K562 (cell line): ENCODE measurements at regions not wholly inside any gene's neighbourhood (a gene's known extent, or its start where the extent isn't known, plus 50 kb on each side); places are given as distances from the start of the nearest gene placed in this dataset.

Experiments used
- ATAC-seq: fragments of 200-7000 bp; cut with Tn5 transposase; 3 replicates; pipeline ENCODE4 v1.9.1; 2020; ENCODE audit warnings: moderate library complexity
- BruUV-seq: library from RNA; stranded (reverse); fragments of 400-500 nt; replicated peaks from 2 replicates; lab custom pipeline; 2021; lab: Mats Ljungman, UMichigan
- CTCF ChIA-PET: fragments of 300-600 bp; formaldehyde crosslinking; extraction: SDS; loops from one replicate; lab custom pipeline; 2021; ENCODE audit warnings: low intra/inter-chr PET ratio; lab: Yijun Ruan, JAX
- POLR2A ChIA-PET: fragments of 300-600, 350-650 bp; sonication (Branson Sonifier 250); formaldehyde crosslinking; extraction: SDS; loops from one replicate; lab custom pipeline; 2021; ENCODE audit warnings: antibody characterized with exemption, inconsistent platforms; lab: Yijun Ruan, JAX
- DNase-seq, 4 experiments: peaks; one replicate each; pipeline versions ENCODE4 v3.0.0 to v3.0.0-alpha.2; 2011 to 2018; ENCODE audit warnings: low spot score in 3 of 4, mixed read lengths in 3 of 4; ENCODE audit errors: extremely low read depth in 1 of 4
- FAIRE-seq: peaks from 2 replicates; lab custom pipeline; 2011; peaks lifted over from hg19 to GRCh38; lab: Jason Lieb, UNC
- H2AFZ ChIP-seq: 2 replicates; pipeline ENCODE4 v1.6.0; 2011; ENCODE audit warnings: low read depth, low read length, control low read depth, inconsistent platforms
- H3K27ac ChIP-seq: fragments of 200-600 bp; 3 replicates; pipeline ENCODE4 v1.8.0; 2011; ENCODE audit warnings: low read depth, mild to moderate bottlenecking, control low read depth, inconsistent platforms, low read length, moderate library complexity, mixed read lengths; ENCODE audit errors: extremely low read depth
- H3K27me3 ChIP-seq, 2 experiments: fragments of 300-600 bp in 1 of 2; 2 replicates in 1 of 2; 3 replicates in 1 of 2; pipeline versions ENCODE4 v1.6.0 to v1.8.0; 2011; ENCODE audit warnings: inconsistent platforms in 2 of 2, low read length in 2 of 2, mild to moderate bottlenecking in 1 of 2, mixed read lengths in 1 of 2, moderate library complexity in 1 of 2; ENCODE audit not compliant: control insufficient read depth in 2 of 2, insufficient read depth in 2 of 2
- H3K36me3 ChIP-seq: fragments of 300-600 bp; 3 replicates; pipeline ENCODE4 v1.8.0; 2011; ENCODE audit warnings: mild to moderate bottlenecking, low read length, inconsistent platforms; ENCODE audit not compliant: control insufficient read depth, insufficient read depth
- H3K4me1 ChIP-seq, 2 experiments: fragments of 200-600 bp in 1 of 2; replicated peaks in 1 of 2; 2 replicates in 1 of 2; 3 replicates in 1 of 2; pipeline versions ENCODE4 v1.5.1 to v1.8.0; 2011; ENCODE audit warnings: inconsistent platforms in 2 of 2, low read length in 2 of 2, mild to moderate bottlenecking in 1 of 2, mixed read lengths in 1 of 2, moderate library complexity in 1 of 2; ENCODE audit not compliant: control insufficient read depth in 2 of 2, insufficient read depth in 2 of 2
- H3K4me2 ChIP-seq: 2 replicates; pipeline ENCODE4 v1.6.1; 2011; ENCODE audit warnings: low read length, control low read depth, inconsistent platforms, mixed read lengths; ENCODE audit not compliant: insufficient read depth
- H3K4me3 ChIP-seq: fragments of 200-600 bp; sonication (generic), shearing (Covaris generic); 2 replicates; pipeline ENCODE4 v1.5.1; 2016; ENCODE audit warnings: control low read depth, inconsistent platforms
- H3K79me2 ChIP-seq: fragments of 200-600 bp; 3 replicates; pipeline ENCODE4 v1.8.0; 2011; ENCODE audit warnings: low read length, inconsistent platforms; ENCODE audit not compliant: control insufficient read depth, insufficient read depth
- H3K9ac ChIP-seq, 2 experiments: 2 replicates each; pipeline versions ENCODE4 v1.6.0 to v1.6.1; 2011; ENCODE audit warnings: low read depth in 2 of 2, low read length in 2 of 2, control low read depth in 1 of 2, inconsistent platforms in 1 of 2, mild to moderate bottlenecking in 1 of 2, mixed read lengths in 1 of 2; ENCODE audit not compliant: insufficient read depth in 1 of 2
- H3K9me1 ChIP-seq: one replicate; pipeline ENCODE4 v1.6.0; 2011; ENCODE audit warnings: inconsistent platforms, mild to moderate bottlenecking, low read length, moderate library complexity; ENCODE audit not compliant: control insufficient read depth, insufficient read depth
- H3K9me3 ChIP-seq: replicated peaks from 2 replicates; pipeline ENCODE4 v1.5.1; 2011; ENCODE audit warnings: low read depth, low read length, inconsistent platforms; ENCODE audit not compliant: control insufficient read depth, insufficient read depth
- H4K20me1 ChIP-seq: replicated peaks from 2 replicates; pipeline ENCODE4 v1.6.1; 2011; ENCODE audit warnings: low read length, inconsistent platforms, mixed read lengths; ENCODE audit not compliant: control insufficient read depth, insufficient read depth
- RFX1 ChIP-seq: fragments of 450-650 bp; IDR thresholded peaks from 2 replicates; pipeline ENCODE4 v1.6.1; 2016; ENCODE audit warnings: mild to moderate bottlenecking, moderate library complexity
- SMARCB1 ChIP-seq: IDR thresholded peaks from 2 replicates; pipeline ENCODE4 v1.6.1; 2011; ENCODE audit warnings: improper control_type of control experiment, low read depth; ENCODE audit not compliant: insufficient read length
- TAL1 ChIP-seq: fragments of 450-650 bp; IDR thresholded peaks from 2 replicates; pipeline ENCODE4 v1.6.1; 2016; ENCODE audit warnings: mild to moderate bottlenecking
- USF1 ChIP-seq: sonication (generic); formaldehyde crosslinking; IDR thresholded peaks from 2 replicates; pipeline ENCODE4 v1.9.0; 2022; ENCODE audit warnings: mild to moderate bottlenecking, missing genetic modification reagents
- ZNF146 ChIP-seq: IDR thresholded peaks from one replicate; pipeline ENCODE4 v1.6.1; 2018; ENCODE audit warnings: missing compliant biosample characterization; ENCODE audit not compliant: unreplicated experiment
- ZNF583 ChIP-seq: fragments of 250-450 bp; sonication (Bioruptor Pico); IDR thresholded peaks from 2 replicates; pipeline ENCODE4 v1.4.0; 2020
- WGBS: fragments of 100-300 bp; shearing (Covaris generic); methylation state at CpG from one replicate; pipeline ENCODE4 v1.1.6; 2016; ENCODE audit warnings: low coverage, mixed read lengths; ENCODE audit not compliant: insufficient coverage; ENCODE audit errors: missing lambda C conversion rate; 5-methylcytosine and 5-hydroxymethylcytosine counted together
- in situ Hi-C: fragments of 300-500 bp; cut with MboI; formaldehyde crosslinking; loops from 4 replicates; pipeline ENCODE4 v1.15.0; 2018; ENCODE audit warnings: inconsistent platforms, mixed read lengths
- intact Hi-C: fragments of 100-400 bp; cut with micrococcal nuclease; formaldehyde crosslinking; loops from 2 replicates; pipeline ENCODE4 v1.14.2; 2022
- TF ChIP-seq, protein P1 (sequence below): sonication (generic); formaldehyde crosslinking; IDR thresholded peaks from 2 replicates; pipeline ENCODE4 v1.8.1; 2022; ENCODE audit warnings: missing genetic modification reagents

DNA sequence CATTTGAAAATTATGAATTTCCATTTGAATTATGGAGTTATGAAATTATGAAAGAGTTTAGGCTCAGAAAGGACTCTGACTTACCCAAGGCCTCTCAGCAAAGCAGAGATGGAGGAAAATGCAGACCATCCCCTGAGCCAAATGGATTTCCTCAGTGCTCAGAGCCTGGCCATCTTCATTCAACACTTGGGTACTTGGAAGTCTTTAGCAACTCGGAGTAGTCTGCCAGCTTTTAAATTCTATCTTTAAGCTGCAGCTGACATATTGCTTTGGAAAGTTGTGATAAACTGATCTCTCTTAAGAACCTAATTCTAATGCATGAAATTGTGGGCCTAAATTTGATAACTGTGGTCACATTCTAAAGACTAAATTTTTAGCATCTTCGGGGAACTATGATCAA lies 315.4 kb downstream of the SAMD5 start:
- no TSS peak for BruUV-seq
- H2AFZ ChIP-seq, result no peak overlapping the region
- H4K20me1 ChIP-seq, result no peaks in the 10 kb centered on the region
- TF ChIP-seq, protein P1, sequence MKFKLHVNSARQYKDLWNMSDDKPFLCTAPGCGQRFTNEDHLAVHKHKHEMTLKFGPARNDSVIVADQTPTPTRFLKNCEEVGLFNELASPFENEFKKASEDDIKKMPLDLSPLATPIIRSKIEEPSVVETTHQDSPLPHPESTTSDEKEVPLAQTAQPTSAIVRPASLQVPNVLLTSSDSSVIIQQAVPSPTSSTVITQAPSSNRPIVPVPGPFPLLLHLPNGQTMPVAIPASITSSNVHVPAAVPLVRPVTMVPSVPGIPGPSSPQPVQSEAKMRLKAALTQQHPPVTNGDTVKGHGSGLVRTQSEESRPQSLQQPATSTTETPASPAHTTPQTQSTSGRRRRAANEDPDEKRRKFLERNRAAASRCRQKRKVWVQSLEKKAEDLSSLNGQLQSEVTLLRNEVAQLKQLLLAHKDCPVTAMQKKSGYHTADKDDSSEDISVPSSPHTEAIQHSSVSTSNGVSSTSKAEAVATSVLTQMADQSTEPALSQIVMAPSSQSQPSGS (CRISPR knock-in tag), result no peak
- TF ChIP-seq TAL1, result no peak
- TF ChIP-seq ZNF146 (CRISPR knock-in tag), result no peak
- TF ChIP-seq SMARCB1, result no peak
- no peak for TF ChIP-seq ZNF583 (CRISPR knock-in tag)
- TF ChIP-seq, all 486 proteins: peak for 0
- Histone ChIP-seq H3K27ac (no peak overlapping the region), H3K4me2 (no peak overlapping the region), H3K9ac (no peak overlapping the region), H3K36me3 (no peaks in the 10 kb centered on the region), H3K4me1 (no peaks in the 10 kb centered on the region), H3K9me1 (no peaks in the 10 kb centered on the region), H3K9me3 (no peaks in the 10 kb centered on the region), H3K79me2 (no peaks in the 10 kb centered on the region), H3K27me3 (no peaks in the 10 kb centered on the region), H3K4me3 (no peak overlapping the region)
- POLR2A ChIA-PET, result no interaction called here
- CTCF ChIA-PET, result no interaction called here
- no peak for DNase-seq
- intact Hi-C loops, result no loop called here
- 47% methylated on average over 2 of the region's 2 CpGs for WGBS
- in situ Hi-C loops, result no loop called here
- FAIRE-seq, result no peak
- ATAC-seq, result no peak

- Histone ChIP-seq H4K20me1 (no peaks in the 10 kb centered on the region), H3K79me2 (no peaks in the 10 kb centered on the region), H3K27me3 (no peaks in the 10 kb centered on the region), H3K27ac (no peak overlapping the region), H2AFZ (no peak overlapping the region), H3K9ac (no peak overlapping the region), H3K4me1 (no peaks in the 10 kb centered on the region), H3K36me3 (no peaks in the 10 kb centered on the region), H3K9me1 (no peaks in the 10 kb centered on the region), H3K4me2 (no peak overlapping the region), H3K4me3 (no peak overlapping the region), H3K9me3 (no peaks in the 10 kb centered on the region)
- no peak for ATAC-seq
- in situ Hi-C loops, result no loop called here
- no peak for DNase-seq
- no peak for FAIRE-seq
- no TSS peak for BruUV-seq
- CTCF ChIA-PET, result no interaction called here
- POLR2A ChIA-PET, result no interaction called here
- intact Hi-C loops, result no loop called here
- peak; percentile 68 for TF ChIP-seq RFX1
- no peak for TF ChIP-seq USF1
- 41% methylated on average over 2 of the region's 2 CpGs for WGBS
Measured at GRCh38 chr6:147825848-147826247, 317.4 kb downstream of the SAMD5 start.
